ENCODE measurements at regions not wholly inside any gene's neighbourhood (a gene's known extent, or its start where the extent isn't known, plus 50 kb on each side); places are given as distances from the start of the nearest gene placed in this dataset.
A peak's percentile ranks its signal among the peaks of the same experiment; 100 is the strongest.

DNA sequence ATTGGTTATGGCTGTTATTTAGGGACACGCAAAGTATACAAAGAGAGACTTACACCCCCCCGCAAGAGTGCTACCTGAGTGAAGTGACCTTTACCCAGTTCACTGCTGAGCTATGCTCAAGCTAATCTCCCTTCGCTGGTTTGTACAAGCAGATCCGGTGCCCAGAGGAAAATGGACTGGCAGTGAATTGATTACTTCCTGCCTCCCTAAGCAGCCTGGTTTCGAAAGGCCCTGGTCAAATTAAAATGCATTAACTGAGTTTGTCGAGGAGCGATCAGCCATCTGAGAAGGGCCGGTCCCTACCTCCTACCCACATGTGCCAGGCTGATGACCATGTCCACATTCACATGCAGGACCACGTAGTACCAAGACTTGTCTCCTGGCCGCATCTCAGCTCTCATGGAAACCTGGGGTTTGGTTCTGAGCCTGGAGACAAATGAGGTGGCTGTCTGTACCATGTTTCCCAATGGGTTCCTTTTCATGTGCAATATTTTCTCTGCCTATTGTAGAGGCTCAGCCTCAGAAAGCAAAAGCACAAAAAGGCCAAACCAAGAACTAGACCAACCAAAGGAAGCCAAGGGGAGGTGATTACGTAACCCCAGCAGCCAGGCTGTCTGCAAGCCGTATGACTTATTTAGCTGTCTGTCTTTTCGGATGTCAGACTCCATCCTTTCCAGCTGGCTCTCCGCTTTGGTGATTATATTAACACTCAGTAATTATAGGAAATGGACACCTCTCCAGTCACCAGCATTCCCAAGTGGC, 284.7 kb upstream of the PWP1 start:
- no peak overlapping the region for H3K4me2 ChIP-seq

DNA sequence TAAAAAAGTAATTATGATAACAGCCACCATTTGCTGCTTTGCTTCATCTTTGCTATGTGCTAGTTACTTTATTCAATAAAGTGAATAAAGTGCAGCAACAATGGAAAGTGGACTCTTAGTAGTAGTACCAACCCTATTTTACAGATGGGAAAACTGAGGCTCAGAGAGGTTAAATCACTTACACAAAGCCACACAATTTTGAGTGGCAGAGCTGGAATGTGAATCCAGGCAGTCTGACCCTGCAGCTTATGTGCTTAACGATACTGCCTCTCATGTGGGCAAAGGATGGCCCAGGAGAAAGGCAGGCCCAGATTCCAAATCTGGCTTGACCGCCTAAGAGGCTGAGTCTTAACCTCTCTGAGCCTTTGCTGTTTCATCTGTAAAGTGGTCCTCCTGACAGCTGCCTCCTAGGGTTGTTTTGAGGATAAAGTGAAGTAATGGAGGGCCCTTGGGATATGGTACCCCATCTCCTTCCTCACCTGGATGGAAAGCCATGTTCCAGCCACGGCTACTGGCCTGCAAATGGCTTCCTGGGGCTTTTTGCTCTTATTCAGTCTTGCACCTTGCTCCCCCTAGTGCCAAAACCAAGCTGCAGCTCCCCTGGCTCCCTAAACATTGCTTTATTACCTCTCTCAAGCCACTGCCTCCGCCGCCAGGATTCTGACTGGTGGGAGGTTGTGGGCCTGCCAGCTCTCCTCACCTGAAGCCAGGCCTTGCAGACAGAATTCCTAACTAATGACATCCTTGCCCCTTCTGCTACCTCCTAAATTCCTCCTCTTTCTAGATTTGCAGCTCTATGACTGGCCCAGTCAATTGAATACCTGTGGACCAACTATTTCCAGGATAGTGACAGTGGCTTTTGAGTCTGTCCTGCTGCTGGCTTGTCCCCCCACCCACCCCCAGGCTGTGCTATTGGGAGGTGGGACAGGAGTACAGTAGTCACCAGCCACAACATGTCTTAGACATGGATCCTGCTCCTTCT, 283.3 kb upstream of the PWP1 start:
- no peaks in the 10 kb centered on the region for H3K79me2 ChIP-seq

More for the DNA sequence above, 284.7 kb upstream of the PWP1 start:
- no peaks in the 10 kb centered on the region for H3K36me3 ChIP-seq (replicated peaks; ENCODE audit: insufficient read depth, low read depth)
- DNase-seq (ENCODE audit: low spot score): no peak
- H3K79me2 ChIP-seq: no peaks in the 10 kb centered on the region
- H3K9me2 ChIP-seq (replicated peaks; ENCODE audit: insufficient read depth): no peaks in the 10 kb centered on the region
- no peak overlapping the region for H3K4me3 ChIP-seq
- no peaks in the 10 kb centered on the region for H4K20me1 ChIP-seq (ENCODE audit: insufficient read depth, poor library complexity, severe bottlenecking)
- whole genome bisulfite sequencing (ENCODE audit: low lambda C conversion rate, missing lambda C conversion rate): 70% methylated on average over 14 of the region's 14 CpGs
- H3K27me3 ChIP-seq: no peaks in the 10 kb centered on the region
- no peaks in the 10 kb centered on the region for H3K4me1 ChIP-seq (ENCODE audit: insufficient read depth)
- no peaks in the 10 kb centered on the region for H3K9me3 ChIP-seq (ENCODE audit: low read depth)
- TF ChIP-seq EZH2phosphoT487 (IDR thresholded peaks at IDR 0.05; ENCODE audit: low read depth, severe bottlenecking, unreplicated experiment): no peak
- TF ChIP-seq, protein P1, sequence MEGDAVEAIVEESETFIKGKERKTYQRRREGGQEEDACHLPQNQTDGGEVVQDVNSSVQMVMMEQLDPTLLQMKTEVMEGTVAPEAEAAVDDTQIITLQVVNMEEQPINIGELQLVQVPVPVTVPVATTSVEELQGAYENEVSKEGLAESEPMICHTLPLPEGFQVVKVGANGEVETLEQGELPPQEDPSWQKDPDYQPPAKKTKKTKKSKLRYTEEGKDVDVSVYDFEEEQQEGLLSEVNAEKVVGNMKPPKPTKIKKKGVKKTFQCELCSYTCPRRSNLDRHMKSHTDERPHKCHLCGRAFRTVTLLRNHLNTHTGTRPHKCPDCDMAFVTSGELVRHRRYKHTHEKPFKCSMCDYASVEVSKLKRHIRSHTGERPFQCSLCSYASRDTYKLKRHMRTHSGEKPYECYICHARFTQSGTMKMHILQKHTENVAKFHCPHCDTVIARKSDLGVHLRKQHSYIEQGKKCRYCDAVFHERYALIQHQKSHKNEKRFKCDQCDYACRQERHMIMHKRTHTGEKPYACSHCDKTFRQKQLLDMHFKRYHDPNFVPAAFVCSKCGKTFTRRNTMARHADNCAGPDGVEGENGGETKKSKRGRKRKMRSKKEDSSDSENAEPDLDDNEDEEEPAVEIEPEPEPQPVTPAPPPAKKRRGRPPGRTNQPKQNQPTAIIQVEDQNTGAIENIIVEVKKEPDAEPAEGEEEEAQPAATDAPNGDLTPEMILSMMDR (IDR thresholded peaks at IDR 0.05; ENCODE audit: poor library complexity): no peak
- TF ChIP-seq EZH2 (IDR thresholded peaks at IDR 0.05; ENCODE audit: borderline replicate concordance): no peak
- H2AFZ ChIP-seq: no peak overlapping the region
- H3K27ac ChIP-seq: no peak overlapping the region

DNA sequence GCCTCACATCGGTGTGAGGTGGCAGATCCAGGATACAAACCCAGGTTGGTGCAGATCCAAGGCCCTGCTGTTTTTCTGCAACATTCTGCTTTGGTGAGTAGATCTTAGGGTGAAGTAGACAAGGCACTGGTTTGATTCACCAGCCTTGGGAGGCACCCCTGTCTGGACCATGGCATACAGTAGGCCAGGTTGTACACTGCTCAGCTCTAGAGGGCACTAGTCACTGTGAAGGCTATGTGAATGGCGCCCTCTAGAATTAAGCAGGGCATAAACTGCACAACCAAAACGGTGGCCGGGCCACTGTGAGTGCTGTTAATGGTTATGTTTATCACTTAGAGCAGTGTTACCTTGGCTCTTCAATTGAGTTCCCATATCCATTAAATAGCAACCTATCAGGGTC, 280.6 kb upstream of the PWP1 start:
- TF ChIP-seq, protein P1 (IDR thresholded peaks at IDR 0.05; ENCODE audit: poor library complexity): peak; percentile 33
- no peak for TF ChIP-seq EZH2 (IDR thresholded peaks at IDR 0.05; ENCODE audit: borderline replicate concordance)
- no peaks in the 10 kb centered on the region for H4K20me1 ChIP-seq (ENCODE audit: insufficient read depth, poor library complexity, severe bottlenecking)
- DNase-seq (ENCODE audit: low spot score): peak; percentile 30

More for the DNA sequence above, 283.3 kb upstream of the PWP1 start:
- H3K36me3 ChIP-seq (replicated peaks; ENCODE audit: insufficient read depth, low read depth): no peaks in the 10 kb centered on the region
- no peaks in the 10 kb centered on the region for H3K27me3 ChIP-seq
- H3K9me3 ChIP-seq (ENCODE audit: low read depth): no peaks in the 10 kb centered on the region
- H4K20me1 ChIP-seq (ENCODE audit: insufficient read depth, poor library complexity, severe bottlenecking): no peaks in the 10 kb centered on the region
- H3K4me2 ChIP-seq: no peak overlapping the region
- 73% methylated on average over 5 of the region's 5 CpGs for WGBS (ENCODE audit: low lambda C conversion rate, missing lambda C conversion rate)
- no peak overlapping the region for H3K4me3 ChIP-seq
- no peak overlapping the region for H3K27ac ChIP-seq
- no peak for TF ChIP-seq EZH2phosphoT487 (IDR thresholded peaks at IDR 0.05; ENCODE audit: low read depth, severe bottlenecking, unreplicated experiment)
- TF ChIP-seq, protein P1 (IDR thresholded peaks at IDR 0.05; ENCODE audit: poor library complexity): peak; percentile 57
- no peaks in the 10 kb centered on the region for H3K9me2 ChIP-seq (replicated peaks; ENCODE audit: insufficient read depth)
- no peak overlapping the region for H2AFZ ChIP-seq
- DNase-seq (ENCODE audit: low spot score): peak; percentile 73
- H3K4me1 ChIP-seq (ENCODE audit: insufficient read depth): no peaks in the 10 kb centered on the region

More for the DNA sequence above, 280.6 kb upstream of the PWP1 start:
- Histone ChIP-seq H2AFZ (no peak overlapping the region), H3K4me3 (no peak overlapping the region), H3K4me2 (no peak overlapping the region), H3K27ac (no peak overlapping the region), H3K79me2 (no peaks in the 10 kb centered on the region), H3K27me3 (no peaks in the 10 kb centered on the region), H3K9me3 (ENCODE audit: low read depth) (no peaks in the 10 kb centered on the region), H3K36me3 (replicated peaks; ENCODE audit: insufficient read depth, low read depth) (no peaks in the 10 kb centered on the region), H3K4me1 (ENCODE audit: insufficient read depth) (no peaks in the 10 kb centered on the region), H3K9me2 (replicated peaks; ENCODE audit: insufficient read depth) (no peaks in the 10 kb centered on the region)
- WGBS (ENCODE audit: low lambda C conversion rate, missing lambda C conversion rate): 52% methylated on average over 4 of the region's 4 CpGs
